Astrocyte of the cerebellum (primary cell): ENCODE measurements at regions not wholly inside any gene's neighbourhood (a gene's known extent, or its start where the extent isn't known, plus 50 kb on each side); places are given as distances from the start of the nearest gene placed in this dataset.

Source experiments
- DNase-seq: peaks from one replicate; pipeline ENCODE4 v3.0.0-alpha.2; 2011; ENCODE audit warnings: low read depth
- H3K4me3 ChIP-seq: 2 replicates; pipeline ENCODE4 v1.5.1; 2011; ENCODE audit warnings: mild to moderate bottlenecking, low read depth, low read length, moderate library complexity
- in situ Hi-C: cut with HindIII; loops from 2 replicates; pipeline ENCODE4 v1.10.0; 2017; ENCODE audit warnings: low sequenced_read_pairs
- TF ChIP-seq, protein P1 (sequence below): IDR thresholded peaks from 2 replicates; pipeline ENCODE4 v1.5.1; 2012; ENCODE audit warnings: low read length, low read depth, moderate library complexity, mild to moderate bottlenecking; ENCODE audit errors: missing control alignments

DNA sequence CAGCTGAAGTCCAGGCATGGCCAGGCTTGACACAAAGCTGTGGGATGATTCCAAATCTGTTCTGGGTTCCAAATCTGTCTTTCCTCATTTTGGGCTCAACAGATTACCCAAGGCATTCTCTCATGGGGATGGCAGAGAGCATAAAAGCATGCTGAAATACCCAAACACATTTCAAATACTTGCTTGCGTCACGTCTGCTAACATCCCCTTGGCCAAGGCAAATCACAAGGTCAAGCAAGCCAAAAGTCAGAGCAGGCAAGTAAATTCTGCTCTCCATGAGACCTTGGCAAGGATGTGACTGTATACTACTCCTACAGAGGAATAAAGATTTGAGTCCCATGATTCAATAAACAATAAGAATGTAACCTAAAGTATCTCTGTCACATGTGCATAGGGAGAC is 306.7 kb downstream of the EPB41L4A start:
- H3K4me3 ChIP-seq = no peak overlapping the region
- DNase-seq = no peak
- in situ Hi-C loops = no loop called here
- TF ChIP-seq, protein P1, sequence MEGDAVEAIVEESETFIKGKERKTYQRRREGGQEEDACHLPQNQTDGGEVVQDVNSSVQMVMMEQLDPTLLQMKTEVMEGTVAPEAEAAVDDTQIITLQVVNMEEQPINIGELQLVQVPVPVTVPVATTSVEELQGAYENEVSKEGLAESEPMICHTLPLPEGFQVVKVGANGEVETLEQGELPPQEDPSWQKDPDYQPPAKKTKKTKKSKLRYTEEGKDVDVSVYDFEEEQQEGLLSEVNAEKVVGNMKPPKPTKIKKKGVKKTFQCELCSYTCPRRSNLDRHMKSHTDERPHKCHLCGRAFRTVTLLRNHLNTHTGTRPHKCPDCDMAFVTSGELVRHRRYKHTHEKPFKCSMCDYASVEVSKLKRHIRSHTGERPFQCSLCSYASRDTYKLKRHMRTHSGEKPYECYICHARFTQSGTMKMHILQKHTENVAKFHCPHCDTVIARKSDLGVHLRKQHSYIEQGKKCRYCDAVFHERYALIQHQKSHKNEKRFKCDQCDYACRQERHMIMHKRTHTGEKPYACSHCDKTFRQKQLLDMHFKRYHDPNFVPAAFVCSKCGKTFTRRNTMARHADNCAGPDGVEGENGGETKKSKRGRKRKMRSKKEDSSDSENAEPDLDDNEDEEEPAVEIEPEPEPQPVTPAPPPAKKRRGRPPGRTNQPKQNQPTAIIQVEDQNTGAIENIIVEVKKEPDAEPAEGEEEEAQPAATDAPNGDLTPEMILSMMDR = no peak

DNA sequence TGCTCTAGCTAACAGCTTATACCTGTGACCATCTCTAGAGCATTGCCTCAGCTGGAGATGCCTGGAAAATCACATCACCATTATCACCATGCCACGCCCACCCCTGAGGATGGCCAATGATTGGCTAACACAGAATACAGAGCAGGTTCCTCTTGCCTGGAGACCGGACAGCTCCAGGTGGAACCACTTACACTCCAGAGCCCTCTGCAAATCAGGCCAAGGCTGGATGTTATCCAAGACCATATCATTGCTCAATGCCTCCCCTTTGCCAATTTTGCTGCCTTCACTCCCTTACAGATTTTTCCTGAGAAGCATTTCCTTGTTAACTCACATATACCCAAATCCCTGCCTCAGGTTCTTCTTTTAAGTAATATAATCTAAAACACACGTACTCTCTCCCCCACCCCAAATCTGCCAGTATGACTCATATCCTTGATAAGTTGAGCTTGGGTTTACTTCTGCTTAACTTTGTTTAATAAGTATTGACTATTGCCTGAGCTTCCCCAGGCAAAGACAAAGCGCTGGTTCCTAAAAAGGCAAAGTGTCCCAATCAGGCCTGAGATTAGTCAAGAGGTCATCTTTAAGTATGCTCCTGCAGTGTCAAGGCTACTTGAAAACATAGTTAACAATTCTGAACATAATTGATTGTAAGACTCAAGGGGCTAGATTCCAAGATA is 309.6 kb downstream of the EPB41L4A start:
- H3K4me3 ChIP-seq = no peak overlapping the region
- peak; percentile 53 for DNase-seq
- in situ Hi-C loops = no loop called here

DNA sequence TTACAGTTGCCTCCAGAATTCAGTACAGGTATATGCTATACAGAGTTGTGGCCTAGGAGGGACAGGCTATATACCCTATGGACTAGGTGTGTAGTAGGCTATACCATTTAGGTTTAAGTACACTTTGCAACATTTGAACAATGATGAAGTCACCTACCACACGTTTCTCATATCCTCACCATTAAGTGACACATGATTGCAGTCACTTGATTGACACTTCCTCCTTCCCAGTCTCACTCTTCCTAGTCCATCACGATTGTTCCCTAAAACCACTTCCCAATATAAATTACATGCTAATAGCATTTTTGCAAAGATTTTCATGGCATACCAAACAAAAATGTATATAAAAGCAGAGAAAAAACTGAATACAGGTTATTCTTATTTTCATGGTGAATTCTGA is 312.2 kb downstream of the EPB41L4A start:
- DNase-seq = no peak

More for the DNA sequence above, 309.6 kb downstream of the EPB41L4A start:
- TF ChIP-seq, protein P1 = no peak

DNA sequence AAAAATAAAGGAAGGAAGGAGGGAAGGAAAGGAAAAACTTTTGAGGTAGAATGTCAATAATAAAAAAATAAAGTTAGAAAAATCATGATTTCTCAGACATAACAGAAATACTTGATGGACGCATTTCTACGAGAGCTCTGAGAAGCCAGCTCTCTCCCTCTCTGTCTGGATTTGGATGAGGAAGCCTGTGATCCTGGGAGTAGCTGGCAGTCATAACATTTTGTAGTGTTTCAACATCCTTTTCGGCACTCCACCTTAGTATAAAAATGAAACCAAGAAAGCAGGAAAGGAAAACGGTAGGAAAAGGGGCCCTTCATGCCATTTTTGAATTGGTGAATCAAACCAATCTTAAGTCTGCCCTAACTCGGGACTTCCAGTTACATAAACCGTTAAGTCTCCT is 321.3 kb downstream of the EPB41L4A start:
- no peak for DNase-seq
- H3K4me3 ChIP-seq = no peak overlapping the region
- in situ Hi-C loops = no loop called here

More for the DNA sequence above, 312.2 kb downstream of the EPB41L4A start:
- in situ Hi-C loops = no loop called here
- no peak overlapping the region for H3K4me3 ChIP-seq
- TF ChIP-seq, protein P1 = no peak

DNA sequence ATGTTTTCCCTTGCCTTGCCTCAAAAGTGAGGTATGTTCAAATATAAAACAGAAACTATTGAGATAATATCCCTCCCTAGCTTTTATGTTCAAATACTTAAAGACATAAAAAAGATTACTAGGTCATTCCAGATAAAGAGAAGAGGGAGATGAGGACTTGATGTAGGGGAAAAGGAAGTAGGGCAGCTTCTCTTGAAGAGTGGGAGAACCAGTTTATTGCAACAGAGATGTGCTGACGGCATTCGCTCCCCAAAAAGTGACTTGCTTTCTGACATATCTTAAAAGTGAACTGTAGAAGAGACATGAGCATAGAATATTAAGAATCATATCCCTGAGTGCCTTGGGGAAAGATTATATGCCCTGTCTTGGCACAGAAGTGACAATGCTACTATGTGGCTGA is 330.2 kb upstream of the NREP start:
- DNase-seq = no peak
- no peak overlapping the region for H3K4me3 ChIP-seq
- in situ Hi-C loops = no loop called here
- TF ChIP-seq, protein P1 = no peak

More for the DNA sequence above, 321.3 kb downstream of the EPB41L4A start:
- TF ChIP-seq, protein P1 = no peak

DNA sequence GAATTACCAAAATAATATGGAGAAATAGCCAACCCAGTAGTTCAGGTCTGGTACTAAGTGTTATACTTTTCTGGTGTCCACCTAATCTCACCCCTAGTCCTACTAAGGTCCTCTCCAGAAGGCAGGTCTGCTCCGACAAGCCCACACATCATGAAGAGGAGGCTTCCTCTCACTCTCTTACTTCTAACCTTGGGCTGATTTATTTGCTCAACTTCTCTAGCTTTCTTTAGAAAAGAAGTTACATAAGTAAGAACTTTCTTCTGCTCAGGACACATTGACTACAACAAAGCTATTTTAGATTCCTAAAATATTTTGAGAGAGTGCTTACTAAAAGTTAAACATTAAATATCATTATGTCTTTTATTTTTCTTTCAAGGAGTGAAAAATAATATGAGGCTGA is 329.7 kb upstream of the NREP start:
- no peak for DNase-seq
- H3K4me3 ChIP-seq = no peak overlapping the region
- in situ Hi-C loops = no loop called here
- TF ChIP-seq, protein P1 = no peak

DNA sequence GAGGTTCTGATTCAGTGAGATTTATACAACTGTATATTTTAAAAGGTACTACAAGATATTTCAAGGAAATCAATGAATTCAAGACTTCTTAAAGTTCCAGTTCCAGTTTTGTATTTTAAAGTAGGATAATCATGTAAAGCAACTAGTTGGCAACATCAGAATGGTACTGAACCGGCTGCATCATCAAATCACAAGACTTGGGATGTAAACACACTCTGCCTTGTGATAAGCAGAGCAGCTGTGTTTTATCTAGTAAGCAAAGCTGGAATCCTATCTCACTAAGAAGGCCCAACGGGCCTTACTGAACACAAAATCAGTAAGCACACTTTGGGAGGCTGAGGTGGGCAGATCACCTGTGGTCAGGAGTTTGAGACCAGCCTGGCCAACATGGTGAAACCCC is 327.2 kb upstream of the NREP start:
- no peak overlapping the region for H3K4me3 ChIP-seq
- no peak for DNase-seq
- in situ Hi-C loops = no loop called here
- TF ChIP-seq, protein P1 = no peak
